ENCODE measurements at regions not wholly inside any gene's neighbourhood (a gene's known extent, or its start where the extent isn't known, plus 50 kb on each side); places are given as distances from the start of the nearest gene placed in this dataset.
"Not testable (repeated sequence)": the region's sequence is repeated elsewhere in the genome, so short reads cannot be mapped to it uniquely, and the experiment has no call there.

- Histone ChIP-seq H3K9me3 (ENCODE audit: control insufficient read depth in 4 of 4, low read length in 3 of 4) (no peaks in the 10 kb centered on the region), H3K27ac (ENCODE audit: low read depth in 1 of 2, low read length in 2 of 2) (no peak overlapping the region), H3K9ac (ENCODE audit: low read depth in 1 of 2, low read length in 2 of 2) (no peak overlapping the region), H3K4me3 (ENCODE audit: low read depth in 1 of 3, low read length in 3 of 3) (no peak overlapping the region), H3K4me1 (ENCODE audit: control insufficient read depth in 4 of 4, insufficient read depth in 4 of 4, low read length in 3 of 4) (no peaks in the 10 kb centered on the region), H3K36me3 (ENCODE audit: control insufficient read depth in 4 of 4, insufficient read depth in 3 of 4, low read depth in 1 of 4, low read length in 3 of 4) (no peaks in the 10 kb centered on the region), H3K27me3 (ENCODE audit: control insufficient read depth in 4 of 4, insufficient read depth in 4 of 4, low read length in 3 of 4) (no peaks in the 10 kb centered on the region)
- TF ChIP-seq RAD21 (IDR thresholded peaks at IDR 0.05): no peak
- no peak for TF ChIP-seq ZBTB33 (IDR thresholded peaks at IDR 0.05)
- no peak for TF ChIP-seq GABPA (IDR thresholded peaks at IDR 0.05 in 1 of 2, conservative IDR thresholded peaks at IDR 0.05 in 1 of 2)
- TF ChIP-seq RXRA (IDR thresholded peaks at IDR 0.05): no peak
- no peak for TF ChIP-seq JUND (IDR thresholded peaks at IDR 0.05)
- no peak for TF ChIP-seq HNF4G (IDR thresholded peaks at IDR 0.05)
- TF ChIP-seq FOXA2 (IDR thresholded peaks at IDR 0.05): no peak
- no peak for TF ChIP-seq CTCF (IDR thresholded peaks at IDR 0.05; ENCODE audit: low read depth, low read length, missing input control)
- DNase-seq (ENCODE audit: low spot score): no peak
- 50% methylated on average over 1 of the region's 1 CpG for WGBS
These were observed 973.6 kb downstream of the EPHA3 start for GRCh38 chr3:90080988-90081387.

- not testable (repeated sequence) for H3K4me1 ChIP-seq (ENCODE audit: control insufficient read depth in 4 of 4, insufficient read depth in 4 of 4, low read length in 3 of 4); DNase-seq (ENCODE audit: low spot score); H3K9ac ChIP-seq (ENCODE audit: low read depth in 1 of 2, low read length in 2 of 2); H3K9me3 ChIP-seq (ENCODE audit: control insufficient read depth in 4 of 4, low read length in 3 of 4); H3K27ac ChIP-seq (ENCODE audit: low read depth in 1 of 2, low read length in 2 of 2); H3K36me3 ChIP-seq (ENCODE audit: control insufficient read depth in 4 of 4, insufficient read depth in 3 of 4, low read depth in 1 of 4, low read length in 3 of 4); H3K4me3 ChIP-seq (ENCODE audit: low read depth in 1 of 3, low read length in 3 of 3); H3K27me3 ChIP-seq (ENCODE audit: control insufficient read depth in 4 of 4, insufficient read depth in 4 of 4, low read length in 3 of 4)
- WGBS: 49% methylated on average over 8 of the region's 8 CpGs
These were observed 978.9 kb downstream of the EPHA3 start for GRCh38 chr3:90086297-90086696.

GRCh38 chr3:90087703-90088102, 980.3 kb downstream of the EPHA3 start:
- Histone ChIP-seq H3K27ac (ENCODE audit: low read depth in 1 of 2, low read length in 2 of 2) (no peak overlapping the region), H3K36me3 (ENCODE audit: control insufficient read depth in 4 of 4, insufficient read depth in 3 of 4, low read depth in 1 of 4, low read length in 3 of 4) (no peaks in the 10 kb centered on the region), H3K27me3 (ENCODE audit: control insufficient read depth in 4 of 4, insufficient read depth in 4 of 4, low read length in 3 of 4) (peaks cover 0 to 2% (median 0%) of the 10 kb centered on the region in 4 donors), H3K4me3 (ENCODE audit: low read depth in 1 of 3, low read length in 3 of 3) (no peak overlapping the region), H3K9me3 (ENCODE audit: control insufficient read depth in 4 of 4, low read length in 3 of 4) (no peaks in the 10 kb centered on the region), H3K4me1 (ENCODE audit: control insufficient read depth in 4 of 4, insufficient read depth in 4 of 4, low read length in 3 of 4) (no peaks in the 10 kb centered on the region), H3K9ac (ENCODE audit: low read depth in 1 of 2, low read length in 2 of 2) (no peak overlapping the region)
- no peak for TF ChIP-seq SP1 (IDR thresholded peaks at IDR 0.05)
- 87% methylated on average over 2 of the region's 2 CpGs for WGBS
- DNase-seq (ENCODE audit: low spot score): no peak

- H3K36me3 ChIP-seq (ENCODE audit: control insufficient read depth in 4 of 4, insufficient read depth in 3 of 4, low read depth in 1 of 4, low read length in 3 of 4): no peaks in the 10 kb centered on the region
- no peak for DNase-seq (ENCODE audit: low spot score)
- no peaks in the 10 kb centered on the region for H3K4me1 ChIP-seq (ENCODE audit: control insufficient read depth in 4 of 4, insufficient read depth in 4 of 4, low read length in 3 of 4)
- no peak overlapping the region for H3K9ac ChIP-seq (ENCODE audit: low read depth in 1 of 2, low read length in 2 of 2)
- WGBS: 22% methylated on average over 2 of the region's 2 CpGs
- no peaks in the 10 kb centered on the region for H3K9me3 ChIP-seq (ENCODE audit: control insufficient read depth in 4 of 4, low read length in 3 of 4)
- H3K27ac ChIP-seq (ENCODE audit: low read depth in 1 of 2, low read length in 2 of 2): no peak overlapping the region
- H3K27me3 ChIP-seq (ENCODE audit: control insufficient read depth in 4 of 4, insufficient read depth in 4 of 4, low read length in 3 of 4): peaks cover 0 to 2% (median 0%) of the 10 kb centered on the region in 4 donors
- no peak overlapping the region for H3K4me3 ChIP-seq (ENCODE audit: low read depth in 1 of 3, low read length in 3 of 3)
- TF ChIP-seq CTCF (IDR thresholded peaks at IDR 0.05; ENCODE audit: low read depth, low read length, missing input control): peak; percentile 9
- no peak for TF ChIP-seq HNF4G (IDR thresholded peaks at IDR 0.05)
- TF ChIP-seq RAD21 (IDR thresholded peaks at IDR 0.05): peak; percentile 58 to 65
These were observed 984.1 kb downstream of the EPHA3 start for GRCh38 chr3:90091549-90091948.
